GM21360 (cell line): ENCODE measurements at regions not wholly inside any gene's neighbourhood (a gene's known extent, or its start where the extent isn't known, plus 50 kb on each side); places are given as distances from the start of the nearest gene placed in this dataset.
A peak's percentile ranks its signal among the peaks of the same experiment; 100 is the strongest.
"Not testable (repeated sequence)": the region's sequence is repeated elsewhere in the genome, so short reads cannot be mapped to it uniquely, and the experiment has no call there.

Source experiments
- ATAC-seq: cut with Tn5 transposase; IDR thresholded peaks from one replicate; pipeline ENCODE4 v1.9.1; 2021; ENCODE audit warnings: mild to moderate bottlenecking, moderate library complexity; ENCODE audit not compliant: unreplicated experiment

DNA sequence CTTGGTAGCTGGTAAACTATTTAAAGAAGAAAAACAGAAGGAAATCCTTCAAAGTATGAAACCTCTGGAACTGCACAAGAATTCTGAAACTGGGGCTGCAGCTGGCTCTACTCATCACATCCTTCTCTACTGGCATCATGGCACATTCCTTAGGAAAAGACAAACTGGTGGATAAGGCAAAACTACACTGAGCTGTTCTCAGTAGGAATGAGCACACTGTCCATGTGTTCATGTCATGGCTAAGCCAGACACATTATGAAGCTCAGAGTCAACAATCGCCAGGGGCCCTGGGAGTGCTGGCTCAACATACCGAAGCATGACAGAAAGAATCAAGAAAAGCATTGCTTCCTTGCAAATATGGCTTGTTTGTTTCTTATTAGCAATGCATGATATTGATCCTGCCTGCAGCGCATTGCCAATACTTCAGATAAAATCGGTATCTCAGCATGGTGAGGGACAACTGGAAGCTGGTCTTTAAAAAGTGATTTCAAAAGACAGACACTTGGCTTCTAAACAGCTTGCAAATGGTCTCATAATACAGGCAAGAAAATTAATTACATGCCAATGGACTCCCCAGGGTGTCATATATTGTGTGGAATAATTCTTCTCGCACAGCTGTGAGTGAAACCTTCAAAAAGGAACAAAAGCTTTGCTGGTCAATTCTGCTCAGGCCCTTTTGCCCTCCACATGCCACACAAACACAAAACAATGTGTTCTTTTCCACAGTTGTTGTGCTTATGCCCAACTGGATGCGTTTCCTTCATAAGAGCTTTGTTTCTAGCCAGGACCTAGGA lies 300.2 kb upstream of the VCX start:
- no peak for ATAC-seq

DNA sequence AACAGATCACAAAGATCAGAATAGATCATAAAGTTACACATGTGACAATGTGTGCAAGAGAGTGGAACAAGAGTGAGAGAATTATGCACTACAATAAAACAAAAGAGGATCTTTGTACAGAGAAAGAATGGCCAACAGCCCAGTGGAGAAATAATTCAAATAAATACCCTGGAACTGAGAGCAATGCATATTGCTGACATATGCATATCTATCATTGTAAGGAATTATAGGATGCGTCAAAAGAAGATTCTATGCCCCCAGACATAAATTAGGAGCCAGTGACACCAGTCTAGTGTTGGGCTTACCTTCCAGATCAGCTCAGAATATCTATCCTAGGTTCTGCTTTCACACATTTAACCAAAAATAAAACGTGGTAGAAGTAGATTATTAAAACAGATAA lies 320.1 kb upstream of the VCX start:
- no peak for ATAC-seq

DNA sequence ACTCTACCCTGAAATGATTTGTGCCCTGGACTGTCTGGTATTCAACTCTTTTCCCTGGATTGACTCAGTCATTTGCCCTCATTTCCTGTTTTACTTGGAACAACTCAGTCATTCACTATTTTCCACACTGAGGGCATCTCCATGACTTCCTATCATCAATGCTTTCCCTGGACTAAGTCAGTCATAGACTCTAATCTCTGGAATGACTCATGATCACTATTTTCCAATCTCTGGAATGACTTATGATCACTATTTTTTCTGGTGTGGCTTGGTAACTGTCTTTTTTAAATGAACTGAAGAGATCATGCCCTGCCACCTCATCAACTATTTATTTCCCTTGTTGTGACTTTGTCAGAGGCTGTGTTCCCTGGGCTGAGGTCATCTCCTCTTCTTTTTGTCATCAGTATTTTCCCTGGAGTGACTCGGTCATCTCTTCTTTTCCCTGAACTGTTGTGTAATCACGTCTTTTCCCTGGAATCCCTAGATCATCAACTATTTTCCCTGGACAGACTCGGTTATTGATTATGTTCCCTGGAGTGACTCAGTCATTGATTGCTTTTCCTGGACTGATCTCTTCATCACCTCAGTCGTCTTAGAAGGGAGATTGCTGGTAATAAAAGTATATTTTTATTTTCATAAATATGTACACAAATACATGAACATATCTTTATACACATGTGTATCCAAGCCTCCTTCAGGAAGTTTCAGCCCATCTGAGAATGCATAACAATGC lies 327.1 kb upstream of the VCX start:
- ATAC-seq, result no peak

- ATAC-seq, result no peak
Measured at GRCh38 chrX:7514871-7515599, 327.9 kb upstream of the VCX start.

GRCh38 chrX:7512845-7513244 lies 330.1 kb upstream of the VCX start:
- no peak for ATAC-seq

DNA sequence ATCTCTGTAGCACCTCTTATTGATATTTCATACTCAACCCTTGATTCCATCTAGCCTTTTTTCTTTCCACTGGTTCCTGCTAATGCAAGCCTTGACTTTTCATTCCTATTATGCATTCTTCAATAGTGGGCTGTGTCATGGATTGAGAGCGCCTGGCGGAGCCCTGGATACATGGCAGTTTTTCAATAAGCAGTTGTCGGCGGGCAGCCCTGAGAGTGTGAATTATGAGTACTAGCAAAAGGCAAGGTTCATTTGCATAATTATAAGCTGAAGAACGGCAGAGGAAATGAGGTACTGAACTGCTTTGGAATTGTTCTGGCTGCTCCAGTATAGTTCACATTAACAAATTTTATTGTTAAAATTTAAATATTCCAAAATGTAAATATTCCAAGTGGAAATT lies 339.7 kb upstream of the VCX start:
- no peak for ATAC-seq

- no peak for ATAC-seq
Measured at GRCh38 chrX:7500386-7500785, 342.6 kb upstream of the VCX start.

DNA sequence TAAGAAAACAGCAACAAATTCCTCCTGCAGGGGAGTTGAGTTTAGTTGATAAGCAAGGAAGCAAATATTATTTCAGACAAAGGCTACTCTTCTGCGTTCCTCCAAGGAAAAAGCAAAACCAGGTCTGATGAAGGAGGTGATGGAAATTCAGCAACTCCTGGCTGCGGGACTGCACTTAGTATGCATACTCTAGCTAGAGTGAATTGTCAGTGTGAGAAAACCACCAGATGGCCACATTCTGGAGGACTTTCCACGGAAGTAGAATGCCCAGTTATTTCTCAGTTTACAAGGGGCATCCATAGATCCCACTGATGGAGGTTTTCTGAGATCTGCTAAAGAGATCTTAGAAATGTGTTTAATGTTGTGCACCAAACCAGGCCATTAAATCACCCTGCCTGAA lies 338.6 kb upstream of the PUDP start:
- ATAC-seq, result no peak

DNA sequence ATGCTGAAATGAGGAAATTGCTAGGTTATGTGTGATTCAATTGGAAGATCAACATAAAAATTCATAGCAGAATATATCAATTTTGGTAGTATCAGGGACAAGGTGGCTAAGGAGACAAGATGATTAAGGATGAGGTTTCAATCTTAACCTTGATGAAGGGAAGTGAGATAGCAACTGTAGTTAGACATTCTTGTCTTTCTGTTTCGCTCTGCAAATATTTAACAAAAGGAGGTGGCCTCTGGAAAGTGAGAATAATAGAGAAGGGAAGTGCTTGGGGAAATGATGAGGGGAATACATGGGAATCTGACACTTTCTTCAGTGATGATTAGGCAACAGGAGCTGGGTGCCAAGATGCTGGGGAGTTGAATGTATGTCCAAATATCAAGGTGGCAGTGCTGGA lies 337.1 kb upstream of the PUDP start:
- no peak for ATAC-seq

GRCh38 chrX:7480721-7481120 lies 332.8 kb upstream of the PUDP start:
- ATAC-seq, result no peak

DNA sequence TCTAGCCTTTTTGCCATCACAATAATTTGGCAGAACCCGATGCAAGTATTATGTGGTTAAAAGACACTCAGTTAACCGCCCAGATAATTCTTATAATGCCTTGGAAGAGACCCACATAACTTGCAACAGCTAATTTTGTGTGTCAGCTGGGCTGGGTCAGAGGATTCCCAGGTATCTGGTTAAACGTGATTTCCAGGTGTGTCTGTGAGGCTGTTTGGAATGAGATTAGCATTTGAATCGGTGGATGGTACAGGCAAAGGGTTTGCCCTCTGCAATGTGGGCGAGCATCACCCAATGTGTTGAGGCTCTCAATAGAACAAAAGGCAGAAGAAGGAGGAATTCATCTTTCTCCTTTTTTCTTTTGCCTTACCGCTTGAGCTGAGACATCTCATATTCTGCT lies 314.2 kb upstream of the PUDP start:
- no peak for ATAC-seq

DNA sequence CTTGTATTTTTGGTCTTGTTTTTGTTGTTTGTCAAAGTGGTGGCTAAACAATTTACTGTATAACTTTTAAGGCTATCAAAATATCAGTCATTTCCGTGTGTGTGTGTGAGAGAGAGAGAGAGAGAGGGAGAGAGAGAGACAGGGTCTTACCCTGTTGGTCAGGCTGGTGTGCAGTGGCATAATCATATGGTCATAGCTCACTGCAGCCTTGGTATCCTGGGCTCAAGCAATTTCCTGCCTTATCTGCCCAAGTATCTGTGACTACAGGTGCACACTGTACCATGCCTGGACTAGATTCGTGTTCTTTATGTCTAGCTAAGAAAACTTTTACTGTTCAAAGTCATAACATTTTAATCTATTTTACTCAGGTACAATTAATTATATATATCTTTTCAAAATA lies 313.1 kb upstream of the PUDP start:
- ATAC-seq, result not testable (repeated sequence)

DNA sequence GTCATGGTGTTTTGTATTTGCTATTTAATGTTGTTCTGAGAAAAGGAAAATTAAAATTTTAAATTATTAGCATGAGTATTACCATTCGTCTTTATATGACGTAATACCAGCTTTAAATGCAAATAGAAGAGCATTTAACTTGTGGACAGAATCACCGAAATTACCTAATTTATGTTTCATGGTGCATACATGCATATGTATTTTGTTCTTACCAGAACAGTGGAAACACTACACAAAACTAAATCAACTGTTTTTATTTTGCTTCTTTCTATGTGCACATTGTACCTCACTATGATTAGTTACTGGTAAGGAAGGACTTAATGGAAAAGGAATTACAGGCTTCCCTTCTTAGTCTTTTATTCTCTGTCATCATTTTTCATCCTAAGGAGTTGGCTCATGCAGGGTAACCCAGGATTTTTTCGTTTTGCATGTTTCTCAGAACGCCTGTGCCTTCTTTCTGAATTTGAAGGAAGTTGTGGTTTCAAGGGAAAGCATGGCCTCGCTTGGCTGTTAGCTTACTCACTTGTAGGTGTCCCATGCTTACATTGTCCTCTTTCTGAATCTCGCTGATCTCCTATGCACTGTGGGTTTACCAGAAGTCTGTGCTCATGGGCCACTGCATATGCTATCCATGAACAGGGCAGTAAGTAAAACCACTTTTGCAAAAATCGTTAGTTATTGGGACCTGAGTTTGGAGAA lies 300.0 kb upstream of the PUDP start:
- ATAC-seq, result no peak

DNA sequence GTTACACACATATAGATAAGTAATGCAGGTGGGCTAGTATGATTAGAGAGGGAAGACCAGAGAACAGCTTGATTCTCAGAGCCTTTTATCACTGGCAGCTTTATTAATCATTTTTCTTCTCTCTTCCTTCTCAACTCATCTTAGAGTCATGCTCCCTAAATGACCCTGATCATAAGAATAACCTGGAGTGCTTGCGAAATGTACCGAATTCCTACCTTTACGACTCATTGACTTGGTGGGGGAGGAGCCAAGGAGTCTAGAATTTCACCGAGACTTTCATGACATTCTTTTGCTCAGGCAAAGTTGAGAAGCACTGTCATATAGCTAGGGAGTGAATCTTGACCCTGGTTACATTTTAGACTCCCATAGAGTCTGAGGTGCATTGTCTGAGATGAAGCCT lies 298.9 kb upstream of the PUDP start:
- no peak for ATAC-seq

DNA sequence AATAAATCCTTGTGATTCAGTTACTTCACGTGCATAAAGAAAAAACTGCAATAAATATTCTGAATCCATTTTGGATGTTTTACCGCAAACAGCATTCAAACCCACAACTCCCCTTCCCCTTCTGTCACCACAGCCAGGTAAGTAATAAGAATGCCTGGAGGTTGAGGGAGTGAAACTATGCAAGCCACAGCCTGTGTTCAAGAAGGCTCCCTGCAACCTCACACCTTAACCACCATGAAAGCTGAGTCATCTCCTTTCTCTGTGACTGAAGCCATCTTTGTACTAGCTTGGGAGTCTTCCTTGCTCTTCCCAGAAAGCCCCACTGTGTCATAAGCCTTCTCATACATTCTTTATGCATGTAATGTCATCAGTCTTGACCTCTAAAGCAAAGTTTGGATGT lies 297.0 kb upstream of the PUDP start:
- ATAC-seq, result peak; percentile 73

DNA sequence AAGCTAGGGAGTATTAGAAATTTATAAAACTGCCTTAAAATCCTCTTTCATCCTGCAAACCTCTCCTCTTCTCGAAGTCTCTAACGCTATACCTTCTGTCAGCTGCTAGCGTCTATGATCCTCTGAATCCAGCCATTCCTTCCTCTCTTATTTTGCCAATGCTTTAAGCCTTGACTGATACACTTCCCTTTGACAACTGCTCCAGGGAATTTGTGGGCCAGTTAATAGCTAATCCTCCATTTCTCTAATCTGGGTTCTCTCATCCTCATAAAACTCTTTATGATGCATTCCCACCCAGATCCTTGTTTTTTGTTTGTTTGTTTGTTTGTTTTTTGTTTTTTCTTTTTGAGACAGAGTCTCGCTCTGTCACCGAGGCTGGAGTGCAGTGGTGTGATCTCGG lies 293.6 kb upstream of the PUDP start:
- ATAC-seq, result no peak

- no peak for ATAC-seq
Measured at GRCh38 chrX:7435822-7436221, 287.9 kb upstream of the PUDP start.

- no peak for ATAC-seq
Measured at GRCh38 chrX:7432901-7433300, 284.9 kb upstream of the PUDP start.

DNA sequence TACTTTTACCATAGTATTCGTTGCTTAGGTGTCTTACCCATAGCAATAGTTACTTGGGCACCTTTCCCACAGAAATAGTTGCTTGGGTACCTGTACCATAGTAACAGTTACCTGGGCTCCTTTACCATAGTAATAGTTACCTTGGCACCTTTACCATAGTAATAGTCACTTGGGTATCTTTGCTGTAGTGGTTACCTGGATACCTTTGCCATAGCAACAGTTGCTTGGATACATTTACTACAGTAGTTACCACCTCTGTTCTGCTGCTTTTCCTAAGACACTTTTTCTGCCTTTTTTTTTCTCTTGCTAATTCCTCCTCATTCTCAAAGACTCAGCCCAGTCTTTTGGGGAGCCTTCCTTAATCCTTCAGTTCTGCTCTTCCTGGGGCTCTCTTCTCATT lies 272.8 kb upstream of the PUDP start:
- no peak for ATAC-seq

DNA sequence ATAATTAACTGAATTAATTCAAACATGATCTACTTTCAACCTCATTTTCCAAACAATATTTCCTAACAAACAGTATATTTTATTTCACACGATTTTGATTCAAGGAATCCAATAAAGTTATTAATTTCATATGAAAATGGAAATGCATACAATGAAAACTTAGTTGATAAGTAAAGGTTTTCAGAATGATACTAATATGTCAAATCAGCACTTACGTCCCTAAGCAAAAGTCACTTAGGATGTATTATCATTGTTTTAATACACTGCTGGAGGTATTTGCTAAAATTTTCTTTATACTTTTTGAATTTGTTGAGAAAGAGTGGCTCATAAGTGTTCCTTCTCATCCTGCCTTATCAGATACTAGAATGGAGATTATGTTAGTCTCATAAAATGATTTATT lies 266.8 kb upstream of the PUDP start:
- ATAC-seq, result no peak

- no peak for ATAC-seq
Measured at GRCh38 chrX:7412840-7413239, 264.9 kb upstream of the PUDP start.
